Stimulated activated CD4-positive, alpha-beta T cell treated with anti-CD3 and anti-CD28 coated beads, Interleukin-12 subunit alpha, Interleukin-12 subunit beta, amount 100 ng/mL, for 4 hours (primary cell): ENCODE measurements at regions not wholly inside any gene's neighbourhood (a gene's known extent, or its start where the extent isn't known, plus 50 kb on each side); places are given as distances from the start of the nearest gene placed in this dataset.

Source experiments
- DNase-seq: peaks from one replicate; pipeline ENCODE4 v3.0.0-alpha.2; 2020

DNA sequence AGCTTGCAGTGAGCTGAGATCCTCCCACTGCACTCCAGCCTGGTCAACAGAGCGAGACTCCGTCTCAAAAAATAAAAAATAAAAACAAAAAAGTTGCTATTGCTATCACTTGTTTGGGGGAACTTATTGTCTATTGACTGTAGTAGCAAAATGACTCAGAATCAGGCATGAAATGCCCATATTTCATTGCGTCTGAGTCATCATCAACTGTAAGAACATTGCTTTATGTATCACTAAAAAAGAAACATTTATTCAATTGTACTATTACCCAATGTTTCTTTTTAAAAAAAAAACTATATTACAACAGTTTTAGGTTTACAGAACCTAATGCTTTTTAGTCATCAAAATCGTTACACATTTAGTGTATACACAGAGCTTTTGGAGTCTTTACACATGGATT lies 91.0 kb upstream of the FMN2 start:
- DNase-seq, result no peak

DNA sequence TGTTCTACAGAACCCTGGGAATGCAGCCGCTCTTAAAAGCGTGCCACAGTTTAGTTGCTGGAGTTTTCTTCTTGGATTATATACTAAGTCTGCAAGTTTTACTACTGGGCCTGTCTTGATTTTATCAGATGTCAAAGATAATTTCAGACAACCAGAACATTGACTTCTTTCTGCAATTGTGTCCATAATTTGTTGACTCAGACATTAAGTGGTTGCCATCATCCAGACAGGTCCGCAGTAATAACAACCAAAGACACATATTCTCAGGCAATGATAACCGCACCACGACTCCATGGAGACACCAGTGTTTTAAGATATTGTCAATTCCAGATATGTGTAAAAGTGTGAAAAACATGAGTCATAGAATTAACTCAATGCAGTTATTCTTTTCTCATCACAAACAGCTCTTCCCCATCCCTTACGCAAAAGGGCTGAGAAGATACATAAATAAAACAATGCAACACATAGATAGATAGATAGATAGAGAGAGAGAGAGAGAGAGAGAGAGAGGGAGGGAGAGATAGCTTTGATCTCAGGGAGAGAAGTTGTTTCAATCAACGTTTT lies 90.4 kb upstream of the FMN2 start:
- DNase-seq, result no peak

DNA sequence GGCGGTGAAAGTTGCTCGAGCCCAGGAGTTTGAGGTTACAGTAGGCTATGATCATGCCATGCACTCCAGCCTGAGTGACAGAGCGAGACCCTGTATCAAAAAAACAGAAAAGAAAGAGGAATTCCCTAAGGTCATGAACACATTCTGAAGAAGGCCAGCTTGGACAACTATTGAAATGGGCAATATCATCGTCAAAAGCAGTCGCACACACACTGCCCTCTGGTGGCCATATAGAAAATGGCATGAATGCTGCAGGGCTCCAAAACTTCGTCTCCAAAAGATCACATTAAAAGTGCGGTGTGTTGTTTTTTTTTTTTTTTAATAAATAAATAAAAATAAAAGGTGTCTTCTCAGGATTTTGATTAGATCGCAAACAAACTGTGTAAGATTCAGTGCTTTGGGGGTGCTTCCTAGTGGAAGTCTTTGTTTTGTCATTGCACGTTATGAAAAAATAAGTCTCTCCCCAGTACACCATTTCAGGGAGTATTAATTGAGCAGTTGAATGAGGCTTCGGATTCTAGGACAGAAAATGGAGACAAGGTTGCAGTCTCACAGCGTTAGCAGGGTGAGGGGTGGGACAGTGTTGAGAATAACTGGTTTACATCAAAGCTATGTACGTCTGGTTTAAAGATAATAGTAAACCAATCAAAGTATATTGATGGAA lies 87.5 kb upstream of the FMN2 start:
- DNase-seq, result no peak

DNA sequence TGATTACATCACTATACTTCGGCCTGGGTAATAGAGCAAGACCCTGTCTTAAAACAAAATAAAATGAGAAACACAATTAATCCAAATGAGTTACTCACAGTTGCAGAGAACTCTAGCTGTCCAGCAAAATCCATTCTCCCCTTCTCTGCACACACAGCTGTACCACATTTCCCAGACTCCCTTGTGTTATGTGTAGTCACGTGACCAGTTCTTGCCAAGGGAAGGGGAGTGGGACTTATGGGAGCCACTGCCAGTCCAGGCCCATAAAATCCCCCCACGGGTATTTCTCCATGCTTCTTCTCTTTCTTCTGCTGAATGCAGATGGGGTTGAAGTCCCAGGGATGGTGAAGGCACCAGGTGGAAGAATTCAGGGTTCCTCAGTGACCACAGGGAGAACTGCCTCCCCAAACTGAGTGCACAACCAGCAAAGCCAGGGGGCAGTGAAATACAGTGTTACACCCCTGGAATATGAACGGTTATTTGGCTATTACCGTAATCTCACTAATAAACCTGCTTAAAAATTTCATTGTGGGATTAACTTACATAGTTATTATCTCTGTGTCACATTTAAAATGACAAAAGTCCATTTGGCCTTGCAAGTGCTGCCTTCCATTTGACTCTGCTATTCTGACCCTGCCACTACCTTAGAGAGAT lies 85.6 kb upstream of the FMN2 start:
- DNase-seq, result no peak

DNA sequence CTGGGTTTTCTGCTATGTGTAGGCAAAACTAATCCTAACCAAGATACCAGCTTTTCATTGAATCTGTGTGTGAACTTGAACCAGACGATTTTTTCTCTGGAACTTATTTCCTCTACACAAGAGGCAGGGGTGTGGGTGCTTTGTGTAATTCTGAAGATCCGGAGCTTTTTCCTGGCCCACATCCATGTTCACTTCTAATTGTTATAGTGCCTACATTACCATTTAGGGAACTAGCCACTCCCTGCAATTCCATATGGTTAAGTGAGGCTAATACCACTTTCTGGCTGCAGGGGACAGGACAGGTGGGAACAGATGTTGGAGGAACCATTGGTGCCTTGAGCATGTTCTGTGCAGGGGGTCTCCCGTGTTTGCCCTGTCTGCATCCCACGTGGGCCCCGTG lies 83.4 kb upstream of the FMN2 start:
- no peak for DNase-seq

DNA sequence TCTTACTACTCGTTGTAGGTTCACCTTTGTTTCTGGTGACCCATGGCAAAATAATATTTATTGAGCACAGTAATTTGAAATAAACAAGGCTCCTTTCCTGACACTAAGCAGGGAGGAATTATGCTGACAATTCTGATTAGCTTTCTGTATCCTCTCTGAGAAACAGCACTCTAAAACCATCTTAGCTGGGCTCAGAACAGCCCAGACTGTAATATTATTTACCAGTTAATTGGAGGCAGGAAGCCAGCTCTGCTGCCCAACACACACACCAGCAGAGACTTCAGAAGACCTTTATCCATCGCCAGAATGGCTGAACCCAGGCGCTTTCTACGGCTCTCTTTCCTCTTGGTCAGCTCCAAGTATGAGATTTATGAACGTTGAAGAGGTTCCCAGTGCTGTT lies 77.6 kb upstream of the FMN2 start:
- no peak for DNase-seq

DNA sequence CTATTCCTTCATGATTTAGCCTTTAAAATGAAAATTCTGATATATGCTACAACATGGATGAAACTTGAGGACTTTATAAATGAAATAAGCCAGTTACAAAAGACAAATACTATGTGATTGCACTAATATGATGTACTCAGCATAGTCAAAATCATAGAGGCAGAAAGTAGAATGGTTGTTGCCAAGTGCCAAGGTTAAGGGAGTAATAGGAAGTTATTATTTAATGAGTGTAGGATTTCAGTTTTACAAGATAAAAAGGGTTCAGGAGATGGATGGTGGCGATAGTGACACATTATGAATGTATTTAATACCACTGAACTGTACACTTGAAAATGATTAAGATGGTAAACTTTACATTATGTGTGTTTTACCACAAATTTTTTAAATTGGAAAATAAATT lies 73.1 kb upstream of the FMN2 start:
- no peak for DNase-seq

DNA sequence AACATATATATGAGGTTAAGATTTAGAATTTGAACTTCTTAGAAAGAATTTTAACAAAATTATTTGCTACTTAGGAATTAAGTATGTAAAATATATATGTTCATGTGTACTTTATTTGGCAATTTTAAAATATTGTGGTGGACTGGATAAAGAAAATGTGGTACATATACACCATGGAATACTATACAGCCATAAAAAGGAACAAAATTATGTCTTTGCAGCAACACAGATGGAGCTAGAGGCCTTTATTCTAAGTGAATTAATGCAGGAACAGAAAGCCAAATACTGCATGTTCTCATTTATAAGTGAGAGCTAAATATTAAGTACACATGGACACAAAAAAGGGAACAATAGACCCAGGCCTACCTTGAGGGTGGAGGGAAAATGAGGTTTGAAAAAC lies 72.2 kb upstream of the FMN2 start:
- DNase-seq, result no peak

DNA sequence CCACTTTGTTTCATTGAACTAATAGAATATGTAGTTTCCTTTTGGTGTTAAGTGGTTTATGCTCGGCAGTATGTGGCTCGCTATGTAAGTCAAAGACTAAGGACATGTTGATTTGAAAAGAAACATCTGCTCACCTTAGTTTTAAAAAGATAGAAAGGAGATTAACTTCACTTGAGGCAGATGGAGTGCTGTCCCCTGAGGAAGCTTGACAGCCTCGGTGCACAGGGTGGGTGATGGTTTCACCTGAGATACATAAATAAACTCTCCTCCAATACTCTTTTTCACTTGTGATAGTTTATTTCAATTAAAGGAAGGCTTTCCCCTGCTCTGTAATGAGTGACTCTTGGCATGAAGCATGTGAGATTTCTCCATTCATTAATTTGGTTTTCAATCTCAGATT lies 70.8 kb upstream of the FMN2 start:
- no peak for DNase-seq

DNA sequence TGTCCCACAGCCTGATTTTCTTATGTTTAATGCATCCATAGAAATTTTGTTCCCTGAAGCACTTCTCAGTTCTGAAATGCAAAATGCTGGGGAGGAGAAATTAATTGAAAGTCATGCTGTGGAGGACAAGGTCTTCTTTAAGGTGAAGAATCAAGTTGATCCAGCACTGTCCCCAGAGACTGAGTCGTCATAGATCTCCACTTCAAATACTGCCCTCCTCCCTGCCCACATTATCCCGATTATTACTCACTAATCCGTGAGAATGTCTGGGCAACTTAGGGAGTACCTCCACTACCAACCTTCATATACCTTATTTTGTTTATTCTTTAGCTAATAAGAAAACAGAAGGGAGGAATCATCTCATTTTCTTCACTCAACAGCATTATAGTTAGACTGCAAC lies 70.0 kb upstream of the FMN2 start:
- no peak for DNase-seq

DNA sequence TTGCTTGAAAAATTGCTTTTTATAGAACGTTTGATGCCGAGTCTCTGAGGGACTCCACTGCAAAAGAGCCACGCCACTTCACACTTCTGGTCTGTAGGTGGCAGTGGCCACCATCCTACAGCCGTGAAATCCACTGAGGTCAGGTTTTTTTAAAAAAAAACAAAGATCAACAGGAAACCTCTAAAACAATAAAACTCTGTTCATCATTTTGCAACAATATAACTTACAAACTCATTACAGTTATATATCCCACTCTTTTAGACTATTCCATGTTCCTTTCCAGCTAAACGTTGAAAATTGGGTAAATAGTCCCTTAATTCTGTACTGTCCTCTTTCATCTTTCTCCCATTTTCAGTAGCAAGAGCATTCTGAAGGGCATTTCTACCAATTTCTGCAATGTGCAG lies 64.6 kb upstream of the FMN2 start:
- no peak for DNase-seq

DNA sequence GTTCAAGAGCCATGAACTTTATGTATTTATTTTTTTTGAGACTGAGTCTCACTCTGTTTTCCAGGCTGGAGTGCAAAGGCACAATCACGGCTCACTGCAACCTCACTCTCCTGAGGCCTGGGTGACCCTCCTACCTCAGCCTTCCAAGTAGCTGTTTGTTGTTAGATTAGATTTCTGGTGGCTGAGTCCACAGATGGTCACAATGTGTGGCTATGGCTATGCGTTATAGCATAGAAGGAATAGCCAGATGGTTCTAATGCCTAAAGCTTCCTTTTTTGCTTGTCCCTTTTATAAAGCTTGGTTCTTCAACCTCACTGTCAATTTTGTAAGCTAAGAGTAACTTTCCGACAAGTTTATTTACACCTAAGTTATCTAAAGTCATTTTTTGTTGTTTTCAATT lies 62.3 kb upstream of the FMN2 start:
- no peak for DNase-seq

DNA sequence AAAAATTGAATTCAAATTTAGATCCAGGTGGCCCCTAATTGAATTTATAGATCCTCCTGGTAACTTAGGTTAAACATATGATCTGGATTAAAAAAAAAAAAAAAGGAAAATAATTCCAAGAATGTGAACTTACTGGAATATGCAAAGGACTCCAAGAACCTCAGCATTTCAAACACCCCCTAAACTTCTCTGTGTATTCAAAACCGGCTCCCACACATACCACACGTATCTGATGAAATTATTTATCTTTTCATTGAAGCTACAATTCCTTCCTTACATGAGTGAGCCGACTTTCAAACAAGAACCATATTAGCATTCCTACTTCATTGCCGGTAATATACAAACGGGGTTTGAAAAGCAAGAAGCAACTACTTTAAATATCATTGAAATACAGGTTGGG lies 61.4 kb upstream of the FMN2 start:
- DNase-seq, result no peak

DNA sequence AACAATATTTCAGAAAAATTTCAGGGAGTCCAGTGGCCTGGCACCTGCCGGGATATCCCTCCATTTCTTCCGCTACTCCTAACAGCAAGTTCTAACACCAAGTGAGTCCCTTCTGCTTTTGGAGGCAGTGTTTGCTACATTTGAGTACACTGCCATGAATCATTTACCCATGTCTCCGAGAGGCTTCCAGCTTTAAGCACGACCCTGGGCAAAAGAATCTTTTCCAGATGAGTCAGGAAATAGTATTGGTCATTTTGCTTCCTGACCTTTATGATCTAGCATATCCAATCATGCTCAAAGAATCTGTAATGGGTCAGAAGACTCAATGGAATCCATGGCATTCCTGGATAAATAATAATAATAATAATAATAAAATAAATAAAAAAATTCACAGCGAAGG lies 60.7 kb upstream of the FMN2 start:
- no peak for DNase-seq

DNA sequence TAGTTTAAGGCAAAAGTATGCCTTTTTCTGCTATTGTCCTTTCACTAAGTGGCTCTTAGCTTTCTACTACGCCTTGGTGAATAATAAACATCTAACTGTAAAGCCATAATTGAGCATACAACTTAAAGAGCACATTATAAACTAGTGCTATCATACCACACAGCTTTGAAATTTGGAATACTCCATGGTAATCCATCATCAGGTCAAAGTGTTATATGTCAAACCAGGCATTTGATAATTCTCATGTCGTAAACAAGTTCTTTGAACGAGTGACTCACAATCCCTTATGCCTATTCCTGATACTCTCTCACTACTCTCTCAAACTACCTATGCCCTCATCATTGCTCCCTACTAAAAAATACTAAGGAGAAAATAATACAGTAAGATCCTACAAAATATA lies 60.3 kb upstream of the FMN2 start:
- no peak for DNase-seq

DNA sequence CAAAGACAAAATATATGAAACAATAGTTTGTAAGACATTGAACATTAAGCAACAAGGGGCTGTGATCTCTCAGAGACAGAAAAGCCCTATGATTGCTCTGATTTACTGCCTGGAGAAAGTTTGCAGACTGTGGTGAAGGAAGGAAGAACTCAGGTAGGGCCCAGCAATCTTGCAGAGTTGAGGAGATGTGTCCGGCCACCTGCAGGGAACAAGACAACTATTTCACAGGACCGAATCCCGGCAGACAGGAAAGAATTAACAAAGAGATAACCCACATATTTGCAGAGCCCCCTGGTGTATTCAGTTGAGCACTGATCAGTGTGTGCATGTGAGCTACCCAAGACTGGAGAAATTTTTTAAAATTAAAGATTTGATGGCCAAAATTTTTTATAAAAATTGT lies 58.3 kb upstream of the FMN2 start:
- no peak for DNase-seq

DNA sequence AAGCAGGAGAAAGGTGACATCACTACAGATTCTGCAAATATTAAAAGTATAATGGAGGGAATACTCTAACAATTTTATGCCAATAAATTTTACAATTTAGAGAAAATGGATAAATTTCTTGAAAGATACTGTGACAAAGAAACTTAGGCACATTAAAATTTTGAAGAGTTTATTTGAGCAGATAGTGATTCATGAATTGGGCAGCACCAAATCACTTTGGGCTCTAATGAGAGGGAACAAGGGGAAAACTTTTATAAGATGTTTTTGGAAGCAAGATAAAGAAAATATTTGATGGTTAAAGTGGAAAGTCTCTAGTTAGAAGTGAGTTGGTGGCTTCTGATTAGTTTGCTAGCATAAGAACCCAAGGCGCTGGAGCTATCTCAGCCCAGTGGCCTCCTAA lies 55.2 kb upstream of the FMN2 start:
- no peak for DNase-seq
